ENCODE measurements at regions not wholly inside any gene's neighbourhood (a gene's known extent, or its start where the extent isn't known, plus 50 kb on each side); places are given as distances from the start of the nearest gene placed in this dataset.

GRCh38 chr4:151865744-151866591 is 105.2 kb upstream of the GATB start:
- Histone ChIP-seq H3K9me3 (ENCODE audit: low read length) (no peaks in the 10 kb centered on the region), H3K4me3 (ENCODE audit: low read depth in 1 of 2, low read length in 2 of 2) (no peak overlapping the region), H3K9ac (ENCODE audit: low read length) (no peak overlapping the region), H3K36me3 (ENCODE audit: insufficient read depth, low read length) (no peaks in the 10 kb centered on the region), H3K27ac (ENCODE audit: low read depth, low read length) (no peak overlapping the region), H3K27me3 (ENCODE audit: control insufficient read depth in 1 of 2, insufficient read depth in 2 of 2, low read length in 2 of 2) (no peaks in the 10 kb centered on the region), H3K4me1 (ENCODE audit: insufficient read depth, low read length) (peaks cover 18% of the 10 kb centered on the region)

- Histone ChIP-seq H3K36me3 (ENCODE audit: insufficient read depth, low read length) (no peaks in the 10 kb centered on the region), H3K9ac (ENCODE audit: low read length) (no peak overlapping the region), H3K27me3 (ENCODE audit: control insufficient read depth in 1 of 2, insufficient read depth in 2 of 2, low read length in 2 of 2) (no peaks in the 10 kb centered on the region), H3K4me1 (ENCODE audit: insufficient read depth, low read length) (peaks cover 18% of the 10 kb centered on the region), H3K27ac (ENCODE audit: low read depth, low read length) (no peak overlapping the region), H3K4me3 (ENCODE audit: low read depth in 1 of 2, low read length in 2 of 2) (no peak overlapping the region), H3K9me3 (ENCODE audit: low read length) (no peaks in the 10 kb centered on the region)
Measured at GRCh38 chr4:151865312-151865711, 104.5 kb upstream of the GATB start.

GRCh38 chr4:151864068-151864467 is 103.3 kb upstream of the GATB start:
- Histone ChIP-seq H3K9me3 (ENCODE audit: low read length) (no peaks in the 10 kb centered on the region), H3K27me3 (ENCODE audit: control insufficient read depth in 1 of 2, insufficient read depth in 2 of 2, low read length in 2 of 2) (no peaks in the 10 kb centered on the region), H3K27ac (ENCODE audit: low read depth, low read length) (no peak overlapping the region), H3K4me3 (ENCODE audit: low read depth in 1 of 2, low read length in 2 of 2) (no peak overlapping the region), H3K4me1 (ENCODE audit: insufficient read depth, low read length) (peaks cover 18% of the 10 kb centered on the region), H3K9ac (ENCODE audit: low read length) (no peak overlapping the region), H3K36me3 (ENCODE audit: insufficient read depth, low read length) (no peaks in the 10 kb centered on the region)

GRCh38 chr4:151862766-151863165 is 102.0 kb upstream of the GATB start:
- peaks cover 18% of the 10 kb centered on the region for H3K4me1 ChIP-seq (ENCODE audit: insufficient read depth, low read length)
- no peak overlapping the region for H3K4me3 ChIP-seq (ENCODE audit: low read depth in 1 of 2, low read length in 2 of 2)
- H3K9ac ChIP-seq (ENCODE audit: low read length) = no peak overlapping the region
- H3K36me3 ChIP-seq (ENCODE audit: insufficient read depth, low read length) = no peaks in the 10 kb centered on the region
- no peaks in the 10 kb centered on the region for H3K27me3 ChIP-seq (ENCODE audit: control insufficient read depth in 1 of 2, insufficient read depth in 2 of 2, low read length in 2 of 2)
- H3K27ac ChIP-seq (ENCODE audit: low read depth, low read length) = no peak overlapping the region
- H3K9me3 ChIP-seq (ENCODE audit: low read length) = no peaks in the 10 kb centered on the region

GRCh38 chr4:151860561-151861093 is 99.8 kb upstream of the GATB start:
- Histone ChIP-seq H3K4me3 (ENCODE audit: low read depth in 1 of 2, low read length in 2 of 2) (no peak overlapping the region), H3K9me3 (ENCODE audit: low read length) (no peaks in the 10 kb centered on the region), H3K27ac (ENCODE audit: low read depth, low read length) (no peak overlapping the region), H3K36me3 (ENCODE audit: insufficient read depth, low read length) (no peaks in the 10 kb centered on the region), H3K4me1 (ENCODE audit: insufficient read depth, low read length) (peaks cover 8% of the 10 kb centered on the region), H3K27me3 (ENCODE audit: control insufficient read depth in 1 of 2, insufficient read depth in 2 of 2, low read length in 2 of 2) (no peaks in the 10 kb centered on the region), H3K9ac (ENCODE audit: low read length) (no peak overlapping the region)

DNA sequence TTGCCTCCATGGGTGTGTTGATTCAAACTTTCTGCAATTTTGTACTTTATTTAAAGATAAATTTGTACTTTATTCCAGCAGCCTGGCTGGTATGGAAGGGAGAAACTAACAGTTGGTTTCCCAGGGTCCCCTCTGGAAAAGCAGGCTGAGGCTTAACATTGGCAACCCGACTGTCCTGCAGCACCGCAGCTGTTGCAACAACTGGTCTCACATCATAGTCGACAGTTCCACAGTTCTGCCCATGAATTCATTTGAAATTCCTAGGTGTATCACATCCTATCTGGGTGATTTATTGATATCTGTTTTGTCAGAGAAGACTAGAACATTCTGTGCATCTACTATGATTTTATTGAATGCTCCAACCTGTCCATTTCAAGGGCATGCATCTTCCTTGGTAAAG is 98.8 kb upstream of the GATB start:
- H3K27me3 ChIP-seq (ENCODE audit: control insufficient read depth in 1 of 2, insufficient read depth in 2 of 2, low read length in 2 of 2) = no peaks in the 10 kb centered on the region
- H3K27ac ChIP-seq (ENCODE audit: low read depth, low read length) = no peak overlapping the region
- no peak overlapping the region for H3K4me3 ChIP-seq (ENCODE audit: low read depth in 1 of 2, low read length in 2 of 2)
- H3K9ac ChIP-seq (ENCODE audit: low read length) = no peak overlapping the region
- no peaks in the 10 kb centered on the region for H3K9me3 ChIP-seq (ENCODE audit: low read length)
- no peaks in the 10 kb centered on the region for H3K4me1 ChIP-seq (ENCODE audit: insufficient read depth, low read length)
- no peaks in the 10 kb centered on the region for H3K36me3 ChIP-seq (ENCODE audit: insufficient read depth, low read length)

DNA sequence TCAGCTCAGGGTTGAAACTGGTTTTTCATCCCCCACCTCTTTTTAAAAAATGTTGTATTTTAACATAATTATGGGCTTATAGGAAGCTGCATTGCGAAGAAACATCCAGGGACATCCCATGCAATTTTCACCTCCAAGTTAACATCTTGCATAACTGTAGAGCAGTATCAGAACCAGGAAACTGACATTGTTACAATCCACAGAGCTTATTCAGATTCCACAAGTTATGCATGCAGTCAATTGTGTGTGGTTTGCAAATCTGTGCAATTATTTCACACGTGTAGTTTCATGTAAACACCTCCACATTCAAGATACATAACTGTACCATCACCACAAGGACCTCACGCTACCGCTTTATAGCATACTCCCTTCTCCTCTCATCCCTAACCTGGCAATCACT is 97.5 kb upstream of the GATB start:
- Histone ChIP-seq H3K36me3 (ENCODE audit: insufficient read depth, low read length) (no peaks in the 10 kb centered on the region), H3K27ac (ENCODE audit: low read depth, low read length) (no peak overlapping the region), H3K27me3 (ENCODE audit: control insufficient read depth in 1 of 2, insufficient read depth in 2 of 2, low read length in 2 of 2) (no peaks in the 10 kb centered on the region), H3K4me3 (ENCODE audit: low read depth in 1 of 2, low read length in 2 of 2) (no peak overlapping the region), H3K9me3 (ENCODE audit: low read length) (no peaks in the 10 kb centered on the region), H3K9ac (ENCODE audit: low read length) (no peak overlapping the region), H3K4me1 (ENCODE audit: insufficient read depth, low read length) (no peaks in the 10 kb centered on the region)

DNA sequence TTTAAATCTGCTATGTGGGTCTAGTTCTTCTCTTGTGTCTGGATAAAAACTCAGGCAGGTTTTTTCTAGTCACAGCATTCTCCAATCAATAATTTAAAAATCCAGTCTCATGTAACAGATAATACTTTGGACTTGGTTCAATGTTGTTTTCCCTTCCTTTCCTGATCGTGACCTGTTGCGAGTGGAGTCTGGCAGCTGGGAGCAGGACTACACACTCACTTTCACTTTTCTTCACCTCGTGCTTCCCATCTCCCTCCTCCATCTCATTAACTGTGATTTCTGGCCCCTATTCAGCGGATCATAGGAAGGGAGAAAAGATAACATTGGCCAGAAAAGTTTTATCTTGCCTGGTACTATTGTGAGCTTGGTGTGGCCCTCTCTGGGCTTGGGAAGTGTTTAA is 96.6 kb upstream of the GATB start:
- no peak overlapping the region for H3K27ac ChIP-seq (ENCODE audit: low read depth, low read length)
- no peaks in the 10 kb centered on the region for H3K9me3 ChIP-seq (ENCODE audit: low read length)
- no peaks in the 10 kb centered on the region for H3K36me3 ChIP-seq (ENCODE audit: insufficient read depth, low read length)
- no peaks in the 10 kb centered on the region for H3K27me3 ChIP-seq (ENCODE audit: control insufficient read depth in 1 of 2, insufficient read depth in 2 of 2, low read length in 2 of 2)
- H3K4me1 ChIP-seq (ENCODE audit: insufficient read depth, low read length) = no peaks in the 10 kb centered on the region
- H3K4me3 ChIP-seq (ENCODE audit: low read depth in 1 of 2, low read length in 2 of 2) = no peak overlapping the region
- no peak overlapping the region for H3K9ac ChIP-seq (ENCODE audit: low read length)

DNA sequence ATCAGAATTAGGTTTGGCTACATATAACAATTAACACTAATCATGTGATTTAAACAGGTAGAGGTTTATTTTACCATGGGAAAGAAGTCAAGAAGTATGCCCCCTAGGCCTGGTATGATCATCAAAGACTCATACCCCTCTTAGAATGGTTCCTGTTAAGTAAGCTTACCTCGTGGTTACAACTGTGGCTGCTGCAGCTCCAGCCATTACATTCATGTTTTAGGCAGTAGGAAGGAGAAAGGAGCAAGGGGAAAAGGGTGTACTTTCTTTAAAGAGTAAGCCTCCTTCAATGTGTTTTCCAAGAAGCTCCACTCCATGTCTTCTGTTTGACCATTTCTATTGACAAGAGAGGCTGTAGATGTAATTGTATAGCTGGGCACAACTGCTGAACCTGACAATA is 94.9 kb upstream of the GATB start:
- no peak overlapping the region for H3K27ac ChIP-seq (ENCODE audit: low read depth, low read length)
- no peaks in the 10 kb centered on the region for H3K9me3 ChIP-seq (ENCODE audit: low read length)
- H3K36me3 ChIP-seq (ENCODE audit: insufficient read depth, low read length) = no peaks in the 10 kb centered on the region
- H3K4me3 ChIP-seq (ENCODE audit: low read depth in 1 of 2, low read length in 2 of 2) = no peak overlapping the region
- no peak overlapping the region for H3K9ac ChIP-seq (ENCODE audit: low read length)
- H3K4me1 ChIP-seq (ENCODE audit: insufficient read depth, low read length) = no peaks in the 10 kb centered on the region
- no peaks in the 10 kb centered on the region for H3K27me3 ChIP-seq (ENCODE audit: control insufficient read depth in 1 of 2, insufficient read depth in 2 of 2, low read length in 2 of 2)

DNA sequence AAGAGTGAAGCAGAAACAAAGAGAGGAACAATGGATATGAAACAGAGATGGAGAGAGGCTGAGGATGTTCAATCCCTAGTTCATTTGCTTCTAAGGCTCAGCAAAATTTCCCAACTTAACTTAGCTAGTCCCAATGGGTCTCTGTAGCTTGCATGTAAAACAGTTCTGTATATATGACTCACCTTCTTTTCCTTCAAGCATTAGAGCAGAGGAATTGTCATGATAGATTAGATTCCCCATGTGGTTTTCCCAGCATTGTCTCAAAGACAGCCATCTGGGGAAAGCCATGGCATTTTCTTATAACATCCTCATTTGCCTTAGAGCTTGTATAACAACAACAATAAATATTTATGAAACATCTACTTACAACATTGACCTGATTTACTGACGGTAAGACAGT is 93.9 kb upstream of the GATB start:
- H3K4me1 ChIP-seq (ENCODE audit: insufficient read depth, low read length) = no peaks in the 10 kb centered on the region
- H3K4me3 ChIP-seq (ENCODE audit: low read depth in 1 of 2, low read length in 2 of 2) = no peak overlapping the region
- H3K9ac ChIP-seq (ENCODE audit: low read length) = no peak overlapping the region
- H3K27ac ChIP-seq (ENCODE audit: low read depth, low read length) = no peak overlapping the region
- no peaks in the 10 kb centered on the region for H3K36me3 ChIP-seq (ENCODE audit: insufficient read depth, low read length)
- H3K9me3 ChIP-seq (ENCODE audit: low read length) = no peaks in the 10 kb centered on the region
- H3K27me3 ChIP-seq (ENCODE audit: control insufficient read depth in 1 of 2, insufficient read depth in 2 of 2, low read length in 2 of 2) = no peaks in the 10 kb centered on the region

GRCh38 chr4:151853034-151853433 is 92.2 kb upstream of the GATB start:
- Histone ChIP-seq H3K9me3 (ENCODE audit: low read length) (no peaks in the 10 kb centered on the region), H3K4me1 (ENCODE audit: insufficient read depth, low read length) (no peaks in the 10 kb centered on the region), H3K27ac (ENCODE audit: low read depth, low read length) (no peak overlapping the region), H3K9ac (ENCODE audit: low read length) (no peak overlapping the region), H3K4me3 (ENCODE audit: low read depth in 1 of 2, low read length in 2 of 2) (no peak overlapping the region), H3K27me3 (ENCODE audit: control insufficient read depth in 1 of 2, insufficient read depth in 2 of 2, low read length in 2 of 2) (no peaks in the 10 kb centered on the region), H3K36me3 (ENCODE audit: insufficient read depth, low read length) (no peaks in the 10 kb centered on the region)

GRCh38 chr4:151852202-151852601 is 91.4 kb upstream of the GATB start:
- H3K4me1 ChIP-seq (ENCODE audit: insufficient read depth, low read length) = no peaks in the 10 kb centered on the region
- no peaks in the 10 kb centered on the region for H3K9me3 ChIP-seq (ENCODE audit: low read length)
- H3K36me3 ChIP-seq (ENCODE audit: insufficient read depth, low read length) = no peaks in the 10 kb centered on the region
- no peak overlapping the region for H3K9ac ChIP-seq (ENCODE audit: low read length)
- H3K27me3 ChIP-seq (ENCODE audit: control insufficient read depth in 1 of 2, insufficient read depth in 2 of 2, low read length in 2 of 2) = no peaks in the 10 kb centered on the region
- no peak overlapping the region for H3K27ac ChIP-seq (ENCODE audit: low read depth, low read length)
- H3K4me3 ChIP-seq (ENCODE audit: low read depth in 1 of 2, low read length in 2 of 2) = no peak overlapping the region
